PC-3 (cell line): ENCODE measurements at regions not wholly inside any gene's neighbourhood (a gene's known extent, or its start where the extent isn't known, plus 50 kb on each side); places are given as distances from the start of the nearest gene placed in this dataset.

Experiments
- ATAC-seq: fragments of 200-7000 bp; cut with Tn5 transposase; 2 replicates; pipeline ENCODE4 v1.9.1; 2020; ENCODE audit warnings: mild to moderate bottlenecking, moderate library complexity
- BruUV-seq: library from RNA; stranded (reverse); fragments of 400-500 nt; replicated peaks from 2 replicates; lab custom pipeline; 2021; lab: Mats Ljungman, UMichigan
- CTCF ChIA-PET: fragments of 300-600 bp; sonication (Branson Sonifier 250); formaldehyde crosslinking; loops from one replicate; lab custom pipeline; 2022; ENCODE audit warnings: antibody characterized with exemption; lab: Charles Lee
- POLR2A ChIA-PET: fragments of 300-600 bp; sonication (Branson Sonifier 250); formaldehyde crosslinking; loops from one replicate; lab custom pipeline; 2022; ENCODE audit warnings: antibody characterized with exemption; ENCODE audit not compliant: unreplicated experiment; lab: Charles Lee
- DNase-seq: peaks from one replicate; pipeline ENCODE4 v3.0.0-alpha.2; 2015
- H2AFZ ChIP-seq: fragments of 300-600 bp; sonication (generic); 2 replicates; pipeline ENCODE4 v1.6.0; 2016; ENCODE audit warnings: antibody characterized with exemption, low read length
- H3F3A ChIP-seq: fragments of 300-600 bp; sonication (generic); one replicate; pipeline ENCODE4 v1.6.0; 2017; ENCODE audit warnings: antibody characterized with exemption, low read length, control low read depth, mild to moderate bottlenecking; ENCODE audit not compliant: unreplicated experiment
- H3K27ac ChIP-seq: fragments of 300-600 bp; sonication (generic); 2 replicates; pipeline ENCODE4 v1.5.1; 2016; ENCODE audit warnings: mild to moderate bottlenecking, low read length
- H3K27me3 ChIP-seq: fragments of 300-600 bp; sonication (generic); 2 replicates; pipeline ENCODE4 v1.6.1; 2016; ENCODE audit warnings: low read length, mixed read lengths
- H3K36me3 ChIP-seq: fragments of 300-600 bp; sonication (generic); 2 replicates; pipeline ENCODE4 v1.6.1; 2016; ENCODE audit warnings: low read depth, mixed run types, low read length, mixed read lengths
- H3K4me1 ChIP-seq: fragments of 300-600 bp; sonication (generic); 2 replicates; pipeline ENCODE4 v1.5.1; 2016; ENCODE audit warnings: low read length; ENCODE audit not compliant: insufficient read depth
- H3K4me2 ChIP-seq: fragments of 300-600 bp; sonication (generic); 2 replicates; pipeline ENCODE4 v1.6.0; 2016; ENCODE audit warnings: low read length
- H3K4me3 ChIP-seq: fragments of 300-600 bp; sonication (generic); 2 replicates; pipeline ENCODE4 v1.5.1; 2016; ENCODE audit warnings: mild to moderate bottlenecking, low read length, mixed read lengths
- H3K79me2 ChIP-seq: fragments of 300-600 bp; sonication (generic); 2 replicates; pipeline ENCODE4 v1.6.1; 2017; ENCODE audit warnings: low read length, mixed read lengths
- H3K9ac ChIP-seq: fragments of 300-600 bp; sonication (generic); 2 replicates; pipeline ENCODE4 v1.6.0; 2016; ENCODE audit warnings: mild to moderate bottlenecking, low read length
- H3K9me2 ChIP-seq: fragments of 300-600 bp; sonication (generic); replicated peaks from 2 replicates; pipeline ENCODE4 v1.6.1; 2016; ENCODE audit warnings: mixed run types, low read length, mixed read lengths
- H3K9me3 ChIP-seq: fragments of 300-600 bp; sonication (generic); 2 replicates; pipeline ENCODE4 v1.6.1; 2016; ENCODE audit warnings: low read length, mixed read lengths
- H4K20me1 ChIP-seq: fragments of 300-600 bp; sonication (generic); 2 replicates; pipeline ENCODE4 v1.6.1; 2016; ENCODE audit warnings: low read length, mixed read lengths
- EZH2 ChIP-seq: fragments of 300-600 bp; sonication (generic); IDR thresholded peaks from one replicate; pipeline ENCODE4 v1.6.1; 2017; ENCODE audit warnings: antibody characterized with exemption, mild to moderate bottlenecking, low read length; ENCODE audit not compliant: unreplicated experiment
- EZH2phosphoT487 ChIP-seq: fragments of 300-600 bp; sonication (generic); IDR thresholded peaks from 2 replicates; pipeline ENCODE4 v1.6.1; 2018; ENCODE audit warnings: mild to moderate bottlenecking, antibody characterized with exemption, low read length, borderline replicate concordance
- intact Hi-C: fragments of 100-400 bp; cut with micrococcal nuclease; formaldehyde crosslinking; loops from 2 replicates; pipeline ENCODE4 v1.9.0; 2023
- TF ChIP-seq, protein P1 (sequence below): fragments of 300-600 bp; sonication (generic); conservative IDR thresholded peaks from 2 replicates; pipeline ENCODE4 v1.5.1; 2017; ENCODE audit warnings: antibody characterized with exemption, low read depth, mild to moderate bottlenecking, low read length

DNA sequence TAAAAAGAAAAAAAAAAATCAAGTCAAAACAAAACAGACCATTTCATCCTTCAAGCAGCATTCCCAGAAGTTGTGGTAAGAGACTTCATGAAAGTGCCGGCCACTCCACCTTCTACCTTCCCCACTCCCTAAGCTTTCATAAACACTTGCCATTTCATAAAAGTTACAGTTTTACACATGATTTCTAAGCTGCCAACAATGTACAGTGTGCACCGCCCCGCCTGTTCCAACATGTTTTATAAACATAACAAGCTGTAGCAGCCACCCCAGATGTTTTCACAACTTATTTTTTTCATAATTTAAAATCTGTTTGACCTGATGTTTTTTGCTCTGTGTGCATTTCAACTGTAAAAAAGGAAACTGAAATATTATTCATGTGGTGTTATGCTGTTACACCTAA is 608.1 kb downstream of the TOX3 start:
- H3K9me2 ChIP-seq, result no peaks in the 10 kb centered on the region
- TF ChIP-seq, protein P1, sequence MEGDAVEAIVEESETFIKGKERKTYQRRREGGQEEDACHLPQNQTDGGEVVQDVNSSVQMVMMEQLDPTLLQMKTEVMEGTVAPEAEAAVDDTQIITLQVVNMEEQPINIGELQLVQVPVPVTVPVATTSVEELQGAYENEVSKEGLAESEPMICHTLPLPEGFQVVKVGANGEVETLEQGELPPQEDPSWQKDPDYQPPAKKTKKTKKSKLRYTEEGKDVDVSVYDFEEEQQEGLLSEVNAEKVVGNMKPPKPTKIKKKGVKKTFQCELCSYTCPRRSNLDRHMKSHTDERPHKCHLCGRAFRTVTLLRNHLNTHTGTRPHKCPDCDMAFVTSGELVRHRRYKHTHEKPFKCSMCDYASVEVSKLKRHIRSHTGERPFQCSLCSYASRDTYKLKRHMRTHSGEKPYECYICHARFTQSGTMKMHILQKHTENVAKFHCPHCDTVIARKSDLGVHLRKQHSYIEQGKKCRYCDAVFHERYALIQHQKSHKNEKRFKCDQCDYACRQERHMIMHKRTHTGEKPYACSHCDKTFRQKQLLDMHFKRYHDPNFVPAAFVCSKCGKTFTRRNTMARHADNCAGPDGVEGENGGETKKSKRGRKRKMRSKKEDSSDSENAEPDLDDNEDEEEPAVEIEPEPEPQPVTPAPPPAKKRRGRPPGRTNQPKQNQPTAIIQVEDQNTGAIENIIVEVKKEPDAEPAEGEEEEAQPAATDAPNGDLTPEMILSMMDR, result no peak
- TF ChIP-seq EZH2phosphoT487 (no peak), EZH2 (no peak)
- no peaks in the 10 kb centered on the region for H3K9me3 ChIP-seq
- no peaks in the 10 kb centered on the region for H3F3A ChIP-seq
- ChIA-PET POLR2A (no interaction called here), CTCF (no interaction called here)
- no peaks in the 10 kb centered on the region for H3K4me1 ChIP-seq
- H3K27me3 ChIP-seq, result no peaks in the 10 kb centered on the region
- no TSS peak for BruUV-seq
- no peak overlapping the region for H3K9ac ChIP-seq
- intact Hi-C loops, result no loop called here
- H4K20me1 ChIP-seq, result no peaks in the 10 kb centered on the region
- H3K36me3 ChIP-seq, result no peaks in the 10 kb centered on the region
- H2AFZ ChIP-seq, result no peak overlapping the region
- no peak overlapping the region for H3K4me3 ChIP-seq
- no peak overlapping the region for H3K27ac ChIP-seq
- no peak overlapping the region for H3K4me2 ChIP-seq
- ATAC-seq (no peak), DNase-seq (no peak)
- H3K79me2 ChIP-seq, result no peaks in the 10 kb centered on the region

DNA sequence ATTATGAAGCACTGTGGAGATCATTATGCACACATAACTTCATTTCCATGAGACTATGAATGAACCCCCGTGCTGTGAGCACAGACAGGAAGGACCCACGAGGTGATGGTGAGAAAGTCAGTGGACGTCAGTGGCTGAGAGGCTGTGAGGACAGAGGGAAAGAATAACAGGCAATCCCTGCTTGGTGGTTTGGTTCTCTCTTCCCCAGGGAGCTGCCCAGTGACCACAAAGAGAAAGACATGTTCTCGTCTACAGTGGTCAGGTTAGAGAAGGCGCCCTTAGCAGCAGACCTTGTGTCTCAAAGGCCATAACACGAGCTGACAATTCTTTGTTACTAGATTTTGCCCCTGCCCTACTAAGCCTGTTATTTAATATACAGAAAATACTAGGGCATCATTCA is 609.2 kb downstream of the TOX3 start:
- H3K9ac ChIP-seq, result no peak overlapping the region
- no peak overlapping the region for H3K4me3 ChIP-seq
- no peak for ATAC-seq
- no peaks in the 10 kb centered on the region for H3K27me3 ChIP-seq
- H3K9me2 ChIP-seq, result no peaks in the 10 kb centered on the region
- H4K20me1 ChIP-seq, result no peaks in the 10 kb centered on the region
- no peak overlapping the region for H3K27ac ChIP-seq
- no peaks in the 10 kb centered on the region for H3K9me3 ChIP-seq
- H3K4me2 ChIP-seq, result no peak overlapping the region
- ChIA-PET POLR2A (no interaction called here), CTCF (no interaction called here)
- TF ChIP-seq EZH2phosphoT487, result no peak
- H2AFZ ChIP-seq, result no peak overlapping the region
- intact Hi-C loops, result no loop called here
- no peaks in the 10 kb centered on the region for H3K36me3 ChIP-seq
- no peaks in the 10 kb centered on the region for H3K4me1 ChIP-seq
- H3F3A ChIP-seq, result no peaks in the 10 kb centered on the region
- no peaks in the 10 kb centered on the region for H3K79me2 ChIP-seq
- DNase-seq, result no peak
- BruUV-seq, result no TSS peak

DNA sequence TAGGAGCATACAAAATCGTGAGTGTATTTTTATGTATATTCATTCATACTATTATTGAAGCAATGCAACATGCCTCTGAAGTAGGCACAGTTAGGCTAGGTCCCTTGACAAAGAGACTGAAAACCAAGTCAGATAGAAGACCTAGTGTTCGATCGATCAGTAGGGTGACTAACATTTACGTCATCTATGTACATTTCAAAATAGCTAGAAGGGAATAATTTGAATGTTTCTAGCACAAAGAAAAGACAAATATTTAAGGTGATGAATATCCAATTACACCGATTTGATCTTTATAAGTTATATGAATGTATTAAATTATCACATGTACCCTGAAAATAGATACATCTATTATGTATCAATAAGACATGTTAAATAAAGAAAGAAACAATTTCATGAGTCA is 610.1 kb downstream of the TOX3 start:
- H3K4me3 ChIP-seq, result no peak overlapping the region
- H2AFZ ChIP-seq, result no peak overlapping the region
- H3K9ac ChIP-seq, result no peak overlapping the region
- no peaks in the 10 kb centered on the region for H3F3A ChIP-seq
- no peaks in the 10 kb centered on the region for H3K27me3 ChIP-seq
- TF ChIP-seq EZH2 (no peak), EZH2phosphoT487 (no peak)
- TF ChIP-seq, protein P1, result no peak
- no peaks in the 10 kb centered on the region for H3K4me1 ChIP-seq
- ChIA-PET POLR2A (no interaction called here), CTCF (no interaction called here)
- DNase-seq, result no peak
- H3K9me2 ChIP-seq, result no peaks in the 10 kb centered on the region
- intact Hi-C loops, result no loop called here
- H4K20me1 ChIP-seq, result no peaks in the 10 kb centered on the region
- no peak for ATAC-seq
- no peaks in the 10 kb centered on the region for H3K79me2 ChIP-seq
- H3K9me3 ChIP-seq, result no peaks in the 10 kb centered on the region
- no peaks in the 10 kb centered on the region for H3K36me3 ChIP-seq
- BruUV-seq, result no TSS peak
- no peak overlapping the region for H3K4me2 ChIP-seq
- no peak overlapping the region for H3K27ac ChIP-seq
